ENCODE measurements at regions not wholly inside any gene's neighbourhood (a gene's known extent, or its start where the extent isn't known, plus 50 kb on each side); places are given as distances from the start of the nearest gene placed in this dataset.

- TF ChIP-seq CTCF (IDR thresholded peaks at IDR 0.05) = no peak
- Histone ChIP-seq H3K4me3 (ENCODE audit: low read depth, low read length) (no peak overlapping the region), H3K36me3 (ENCODE audit: control insufficient read depth, insufficient read depth, low read length) (no peaks in the 10 kb centered on the region), H3K4me2 (ENCODE audit: low read length) (no peak overlapping the region), H3K4me1 (no peaks in the 10 kb centered on the region), H3K27me3 (ENCODE audit: control insufficient read depth, insufficient read depth, low read length) (no peaks in the 10 kb centered on the region), H2AFZ (no peak overlapping the region), H3K27ac (no peak overlapping the region), H3K9me3 (ENCODE audit: control insufficient read depth, low read length) (no peaks in the 10 kb centered on the region), H3K79me2 (no peaks in the 10 kb centered on the region), H3K9ac (no peak overlapping the region)
Observed at GRCh38 chr15:79675982-79676381, 220.8 kb downstream of the MTHFS start.

GRCh38 chr15:79676621-79677020 lies 220.2 kb downstream of the MTHFS start:
- Histone ChIP-seq H3K4me2 (ENCODE audit: low read length) (no peak overlapping the region), H3K79me2 (no peaks in the 10 kb centered on the region), H3K4me1 (no peaks in the 10 kb centered on the region), H3K36me3 (ENCODE audit: control insufficient read depth, insufficient read depth, low read length) (no peaks in the 10 kb centered on the region), H3K27me3 (ENCODE audit: control insufficient read depth, insufficient read depth, low read length) (no peaks in the 10 kb centered on the region), H3K9ac (no peak overlapping the region), H3K4me3 (ENCODE audit: low read depth, low read length) (no peak overlapping the region), H2AFZ (no peak overlapping the region), H3K27ac (no peak overlapping the region), H3K9me3 (ENCODE audit: control insufficient read depth, low read length) (no peaks in the 10 kb centered on the region)
- TF ChIP-seq CTCF (IDR thresholded peaks at IDR 0.05) = no peak

- Histone ChIP-seq H3K27ac (no peak overlapping the region), H2AFZ (no peak overlapping the region), H3K4me1 (no peaks in the 10 kb centered on the region), H3K4me2 (ENCODE audit: low read length) (no peak overlapping the region), H3K36me3 (ENCODE audit: control insufficient read depth, insufficient read depth, low read length) (no peaks in the 10 kb centered on the region), H3K27me3 (ENCODE audit: control insufficient read depth, insufficient read depth, low read length) (no peaks in the 10 kb centered on the region), H3K9ac (no peak overlapping the region), H3K9me3 (ENCODE audit: control insufficient read depth, low read length) (no peaks in the 10 kb centered on the region), H3K79me2 (no peaks in the 10 kb centered on the region), H3K4me3 (ENCODE audit: low read depth, low read length) (no peak overlapping the region)
- no peak for TF ChIP-seq CTCF (IDR thresholded peaks at IDR 0.05)
Observed at GRCh38 chr15:79677241-79677640, 219.6 kb downstream of the MTHFS start.

GRCh38 chr15:79678032-79678701 lies 218.6 kb downstream of the MTHFS start:
- Histone ChIP-seq H3K9me3 (ENCODE audit: control insufficient read depth, low read length) (no peaks in the 10 kb centered on the region), H2AFZ (no peak overlapping the region), H3K27me3 (ENCODE audit: control insufficient read depth, insufficient read depth, low read length) (no peaks in the 10 kb centered on the region), H3K9ac (no peak overlapping the region), H3K27ac (no peak overlapping the region), H3K79me2 (no peaks in the 10 kb centered on the region), H3K4me2 (ENCODE audit: low read length) (no peak overlapping the region), H3K4me3 (ENCODE audit: low read depth, low read length) (no peak overlapping the region), H3K4me1 (no peaks in the 10 kb centered on the region), H3K36me3 (ENCODE audit: control insufficient read depth, insufficient read depth, low read length) (no peaks in the 10 kb centered on the region)
- TF ChIP-seq CTCF (IDR thresholded peaks at IDR 0.05) = no peak

GRCh38 chr15:79680720-79681119 lies 216.1 kb downstream of the MTHFS start:
- H3K27ac ChIP-seq = no peak overlapping the region
- H3K36me3 ChIP-seq (ENCODE audit: control insufficient read depth, insufficient read depth, low read length) = no peaks in the 10 kb centered on the region
- H3K4me2 ChIP-seq (ENCODE audit: low read length) = no peak overlapping the region
- H3K27me3 ChIP-seq (ENCODE audit: control insufficient read depth, insufficient read depth, low read length) = no peaks in the 10 kb centered on the region
- no peak overlapping the region for H3K4me3 ChIP-seq (ENCODE audit: low read depth, low read length)
- no peak overlapping the region for H3K9ac ChIP-seq
- no peak for TF ChIP-seq CTCF (IDR thresholded peaks at IDR 0.05)
- H3K79me2 ChIP-seq = no peaks in the 10 kb centered on the region
- no peaks in the 10 kb centered on the region for H3K9me3 ChIP-seq (ENCODE audit: control insufficient read depth, low read length)
- no peaks in the 10 kb centered on the region for H3K4me1 ChIP-seq
- H2AFZ ChIP-seq = no peak overlapping the region

Measured in parathyroid adenoma (tissue), 2 donors.